ENCODE measurements at regions not wholly inside any gene's neighbourhood (a gene's known extent, or its start where the extent isn't known, plus 50 kb on each side); places are given as distances from the start of the nearest gene placed in this dataset.

DNA sequence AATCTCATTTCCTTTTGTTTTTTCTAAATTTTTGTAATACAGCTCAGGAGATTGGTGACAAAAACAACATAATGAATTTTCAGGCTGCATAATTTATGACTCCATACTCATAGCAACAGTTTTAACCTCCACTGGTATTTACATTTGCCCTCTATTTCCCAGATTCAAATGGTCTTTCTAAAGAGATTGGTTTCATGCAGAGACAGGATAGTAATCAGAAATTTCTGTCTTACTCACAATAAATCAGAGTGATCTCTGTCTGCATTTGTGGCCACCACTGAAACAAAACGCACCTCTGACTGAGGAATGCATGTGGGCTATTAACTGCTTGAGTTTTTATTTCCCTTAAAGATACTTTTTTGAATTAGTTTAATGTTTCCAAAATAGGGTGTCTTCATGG is 1526.0 kb downstream of the CDH8 start:
- no peak for DNase-seq
- no peaks in the 10 kb centered on the region for H3K36me3 ChIP-seq (ENCODE audit: low read depth, missing control alignments)
- intact Hi-C loops (cut with DNase I; ENCODE audit: low total_unique reads) = no loop called here
- H3K27ac ChIP-seq = no peak overlapping the region
- 53 to 56% methylated on average over 1 of the region's 1 CpG for WGBS, 2 donors
- H3K27me3 ChIP-seq = no peaks in the 10 kb centered on the region
- no peak overlapping the region for H3K4me3 ChIP-seq
- TF ChIP-seq POLR2A (IDR thresholded peaks at IDR 0.05) = no peak
- H3K9me3 ChIP-seq = no peaks in the 10 kb centered on the region
- no peaks in the 10 kb centered on the region for H3K4me1 ChIP-seq

DNA sequence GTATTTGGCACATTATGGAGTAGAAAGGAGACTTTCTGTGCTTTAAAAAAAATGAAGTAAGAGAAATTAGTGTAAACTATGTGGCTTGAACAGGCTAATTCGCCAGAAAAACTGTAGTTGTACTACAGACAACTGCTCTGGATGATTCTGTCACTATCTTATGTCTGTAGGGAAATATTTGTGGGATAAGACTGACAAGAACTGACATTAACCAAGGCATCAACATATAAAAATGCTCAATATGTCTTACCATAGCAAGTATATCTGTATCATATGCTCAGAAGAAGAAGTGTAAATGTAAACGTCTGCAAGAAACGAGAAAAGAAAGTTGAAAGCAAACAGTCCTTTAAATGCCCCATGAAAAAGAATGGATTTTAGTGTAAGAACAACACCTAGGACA is 1545.0 kb downstream of the CDH8 start:
- Histone ChIP-seq H3K27ac (no peak overlapping the region), H3K9me3 (no peaks in the 10 kb centered on the region), H3K4me3 (no peak overlapping the region), H3K36me3 (ENCODE audit: low read depth, missing control alignments) (no peaks in the 10 kb centered on the region), H3K27me3 (no peaks in the 10 kb centered on the region), H3K4me1 (no peaks in the 10 kb centered on the region)
- WGBS, 2 donors = 82 to 88% methylated on average over 3 of the region's 3 CpGs
- no peak for TF ChIP-seq POLR2A (IDR thresholded peaks at IDR 0.05)
- TF ChIP-seq, protein P1, sequence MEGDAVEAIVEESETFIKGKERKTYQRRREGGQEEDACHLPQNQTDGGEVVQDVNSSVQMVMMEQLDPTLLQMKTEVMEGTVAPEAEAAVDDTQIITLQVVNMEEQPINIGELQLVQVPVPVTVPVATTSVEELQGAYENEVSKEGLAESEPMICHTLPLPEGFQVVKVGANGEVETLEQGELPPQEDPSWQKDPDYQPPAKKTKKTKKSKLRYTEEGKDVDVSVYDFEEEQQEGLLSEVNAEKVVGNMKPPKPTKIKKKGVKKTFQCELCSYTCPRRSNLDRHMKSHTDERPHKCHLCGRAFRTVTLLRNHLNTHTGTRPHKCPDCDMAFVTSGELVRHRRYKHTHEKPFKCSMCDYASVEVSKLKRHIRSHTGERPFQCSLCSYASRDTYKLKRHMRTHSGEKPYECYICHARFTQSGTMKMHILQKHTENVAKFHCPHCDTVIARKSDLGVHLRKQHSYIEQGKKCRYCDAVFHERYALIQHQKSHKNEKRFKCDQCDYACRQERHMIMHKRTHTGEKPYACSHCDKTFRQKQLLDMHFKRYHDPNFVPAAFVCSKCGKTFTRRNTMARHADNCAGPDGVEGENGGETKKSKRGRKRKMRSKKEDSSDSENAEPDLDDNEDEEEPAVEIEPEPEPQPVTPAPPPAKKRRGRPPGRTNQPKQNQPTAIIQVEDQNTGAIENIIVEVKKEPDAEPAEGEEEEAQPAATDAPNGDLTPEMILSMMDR (IDR thresholded peaks at IDR 0.05) = no peak
- intact Hi-C loops (cut with DNase I; ENCODE audit: low total_unique reads) = no loop called here
- no peak for DNase-seq

DNA sequence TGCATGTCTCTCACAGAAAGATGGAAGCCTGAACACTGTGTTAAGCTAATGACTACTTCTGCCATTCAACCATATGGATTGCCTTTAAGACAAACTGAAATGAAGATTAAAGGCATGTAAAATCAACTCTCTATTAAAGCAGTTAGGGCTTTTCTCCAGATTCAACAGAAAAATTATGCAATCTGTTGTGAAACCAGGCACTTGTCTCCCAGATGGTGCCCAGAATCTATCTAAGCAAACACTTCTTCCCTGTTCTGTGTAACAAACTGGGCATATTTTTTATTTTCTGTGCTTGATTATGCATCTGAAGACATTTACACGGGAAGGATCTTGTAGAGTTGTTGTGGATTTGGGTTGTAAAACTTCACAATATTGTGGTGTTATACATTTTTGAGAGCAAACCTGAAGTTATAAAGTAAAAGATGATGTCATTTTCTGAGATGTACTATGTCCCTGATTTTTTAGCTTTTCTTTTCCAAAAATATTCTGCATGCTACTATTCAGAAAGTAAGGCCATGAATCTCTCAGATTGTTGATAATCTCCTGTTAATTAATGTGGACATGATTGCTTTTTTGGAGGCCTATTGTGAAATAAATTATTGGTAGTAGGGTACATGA is 1550.3 kb downstream of the CDH8 start:
- TF ChIP-seq, protein P1 (IDR thresholded peaks at IDR 0.05) = no peak
- TF ChIP-seq POLR2A (IDR thresholded peaks at IDR 0.05) = no peak
- no peaks in the 10 kb centered on the region for H3K36me3 ChIP-seq (ENCODE audit: low read depth, missing control alignments)
- H3K27me3 ChIP-seq = no peaks in the 10 kb centered on the region
- no peak overlapping the region for H3K4me3 ChIP-seq
- WGBS, 2 donors = 58 to 88% methylated on average over 1 of the region's 1 CpG
- no peaks in the 10 kb centered on the region for H3K9me3 ChIP-seq
- H3K27ac ChIP-seq = no peak overlapping the region
- DNase-seq = no peak
- no peaks in the 10 kb centered on the region for H3K4me1 ChIP-seq
- intact Hi-C loops (cut with DNase I; ENCODE audit: low total_unique reads) = no loop called here

DNA sequence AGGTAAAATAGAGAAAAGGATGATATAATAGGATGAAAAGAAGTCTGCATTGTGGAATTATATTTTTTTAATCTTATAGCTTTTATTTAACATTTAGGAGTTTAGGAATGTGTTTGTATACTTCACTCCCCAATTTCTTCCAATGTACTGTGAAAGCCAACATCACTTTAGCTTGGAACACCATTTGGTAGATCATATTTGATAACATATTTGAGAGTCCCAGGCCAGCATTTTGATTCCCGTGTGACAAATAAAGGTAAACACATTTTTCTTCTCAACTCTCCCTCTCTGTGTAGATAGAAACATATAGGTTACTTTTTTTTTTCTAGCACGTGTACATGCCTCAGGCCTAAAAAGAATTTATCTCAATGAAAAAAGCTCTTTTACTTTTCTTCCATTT is 1551.3 kb downstream of the CDH8 start:
- Histone ChIP-seq H3K9me3 (no peaks in the 10 kb centered on the region), H3K36me3 (ENCODE audit: low read depth, missing control alignments) (no peaks in the 10 kb centered on the region), H3K4me1 (no peaks in the 10 kb centered on the region), H3K27me3 (no peaks in the 10 kb centered on the region), H3K4me3 (no peak overlapping the region), H3K27ac (no peak overlapping the region)
- no peak for DNase-seq
- no peak for TF ChIP-seq POLR2A (IDR thresholded peaks at IDR 0.05)
- TF ChIP-seq, protein P1 (IDR thresholded peaks at IDR 0.05) = no peak
- intact Hi-C loops (cut with DNase I; ENCODE audit: low total_unique reads) = no loop called here
- WGBS, 2 donors = 72 to 81% methylated on average over 2 of the region's 2 CpGs

DNA sequence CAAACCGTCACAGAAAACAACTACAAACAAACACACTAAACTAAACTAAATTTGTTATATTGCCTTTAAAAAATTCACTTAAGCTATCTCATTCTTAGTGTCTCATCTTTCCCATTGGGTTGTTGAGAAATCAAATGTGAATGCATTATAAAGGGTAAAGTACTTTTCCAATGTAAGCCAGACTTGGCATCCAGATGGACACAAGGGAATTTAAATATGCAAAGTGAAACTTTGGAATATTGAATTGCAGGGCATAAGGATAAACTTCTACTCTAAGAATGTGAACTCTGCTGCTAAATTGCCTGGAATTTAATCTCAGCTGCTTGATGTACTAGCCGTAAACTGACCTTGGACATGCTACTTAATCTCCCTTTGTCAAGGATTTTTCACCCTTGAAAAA is 1554.6 kb downstream of the CDH8 start:
- H3K36me3 ChIP-seq (ENCODE audit: low read depth, missing control alignments) = no peaks in the 10 kb centered on the region
- no peak overlapping the region for H3K4me3 ChIP-seq
- H3K4me1 ChIP-seq = no peaks in the 10 kb centered on the region
- H3K27ac ChIP-seq = no peak overlapping the region
- TF ChIP-seq POLR2A (IDR thresholded peaks at IDR 0.05) = no peak
- TF ChIP-seq, protein P1 (IDR thresholded peaks at IDR 0.05) = no peak
- H3K9me3 ChIP-seq = no peaks in the 10 kb centered on the region
- DNase-seq = no peak
- H3K27me3 ChIP-seq = no peaks in the 10 kb centered on the region
- intact Hi-C loops (cut with DNase I; ENCODE audit: low total_unique reads) = no loop called here
- 31 to 33% methylated on average over 2 of the region's 2 CpGs for WGBS, 2 donors

All from testis (tissue), 2 donors.